Panc1 (cell line): ENCODE measurements at regions not wholly inside any gene's neighbourhood (a gene's known extent, or its start where the extent isn't known, plus 50 kb on each side); places are given as distances from the start of the nearest gene placed in this dataset.

Source experiments
- ATAC-seq: fragments of 200-7000 bp; cut with Tn5 transposase; 2 replicates; pipeline ENCODE4 v1.9.1; 2020; ENCODE audit warnings: mild to moderate bottlenecking, moderate library complexity
- BruUV-seq: library from RNA; stranded (reverse); fragments of 400-500 nt; replicated peaks from 2 replicates; lab custom pipeline; 2021; lab: Mats Ljungman, UMichigan
- CTCF ChIA-PET: fragments of 300-600 bp; sonication (Branson Sonifier 250); formaldehyde crosslinking; loops from one replicate; lab custom pipeline; 2022; ENCODE audit warnings: antibody characterized with exemption; lab: Charles Lee
- POLR2A ChIA-PET: fragments of 300-600 bp; sonication (Branson Sonifier 250); formaldehyde crosslinking; loops from one replicate; lab custom pipeline; 2022; ENCODE audit warnings: antibody characterized with exemption; lab: Charles Lee
- DNase-seq: peaks from one replicate; pipeline ENCODE4 v3.0.0-alpha.2; 2010; ENCODE audit warnings: low read depth, low spot score
- H3K27ac ChIP-seq: 2 replicates; pipeline ENCODE4 v1.5.1; 2011; ENCODE audit warnings: mild to moderate bottlenecking, low read length, inconsistent platforms
- H3K27me3 ChIP-seq: fragments of 200-500 bp; sonication (Bioruptor generic); 2 replicates; pipeline ENCODE4 v1.6.0; 2014; ENCODE audit warnings: low read length, inconsistent platforms; ENCODE audit not compliant: control insufficient read depth, insufficient read depth
- H3K36me3 ChIP-seq: fragments of 200-500 bp; sonication (Bioruptor generic); 2 replicates; pipeline ENCODE4 v1.5.1; 2014; ENCODE audit warnings: inconsistent platforms, mild to moderate bottlenecking, low read length, moderate library complexity; ENCODE audit not compliant: control insufficient read depth, insufficient read depth
- H3K4me1 ChIP-seq: 2 replicates; pipeline ENCODE4 v1.5.1; 2011; ENCODE audit warnings: inconsistent platforms, mild to moderate bottlenecking, low read length, moderate library complexity; ENCODE audit not compliant: control insufficient read depth, insufficient read depth
- H3K4me3 ChIP-seq, 2 experiments: 2 replicates each; pipeline ENCODE4 v1.5.1; 2011 to 2012; ENCODE audit warnings: low read depth in 2 of 2, low read length in 2 of 2, mild to moderate bottlenecking in 2 of 2, inconsistent platforms in 1 of 2, moderate library complexity in 1 of 2
- H3K9me3 ChIP-seq: fragments of 200-500 bp; sonication (Bioruptor generic); 2 replicates; pipeline ENCODE4 v1.5.1; 2014; ENCODE audit warnings: low read depth, mild to moderate bottlenecking, inconsistent platforms, low read length, moderate library complexity; ENCODE audit not compliant: control insufficient read depth, insufficient read depth
- CTCF ChIP-seq: fragments of 450-650 bp; IDR thresholded peaks from 2 replicates; pipeline ENCODE4 v1.5.1; 2017; ENCODE audit warnings: mild to moderate bottlenecking
- POLR2AphosphoS5 ChIP-seq: IDR thresholded peaks from 2 replicates; pipeline ENCODE4 v1.6.1; 2012; ENCODE audit warnings: mild to moderate bottlenecking, low read depth, low read length, moderate library complexity
- REST ChIP-seq, 2 experiments: IDR thresholded peaks; 2 replicates each; pipeline ENCODE4 v1.6.1; 2011 to 2012; ENCODE audit warnings: low read depth in 2 of 2, control low read depth in 1 of 2, low read length in 1 of 2, mild to moderate bottlenecking in 1 of 2, moderate library complexity in 1 of 2; ENCODE audit not compliant: insufficient read depth in 1 of 2
- SIN3A ChIP-seq: IDR thresholded peaks from 2 replicates; pipeline ENCODE4 v1.6.1; 2012; ENCODE audit warnings: low read depth, mild to moderate bottlenecking, low read length, moderate library complexity, borderline replicate concordance; ENCODE audit not compliant: insufficient read depth
- TCF7L2 ChIP-seq: IDR thresholded peaks from 2 replicates; pipeline ENCODE4 v1.6.1; 2011; ENCODE audit warnings: mild to moderate bottlenecking, low read depth, low read length, inconsistent platforms
- in situ Hi-C: cut with HindIII; loops from 2 replicates; pipeline ENCODE4 v1.10.0; 2016; ENCODE audit warnings: low sequenced_read_pairs, low pct_unique_long_range_greater_than_20kb
- intact Hi-C: fragments of 100-400 bp; cut with micrococcal nuclease; formaldehyde crosslinking; loops from one replicate; pipeline ENCODE4 v1.10.0; 2022; ENCODE audit not compliant: unreplicated experiment

- DNase-seq (no peak), ATAC-seq (no peak)
- CTCF ChIA-PET: no interaction called here
- TF ChIP-seq TCF7L2 (no peak), REST (IDR thresholded peaks at IDR 0.05; ENCODE audit: insufficient read depth in 1 of 2, low read depth in 2 of 2, low read length in 1 of 2) (no peak), CTCF (no peak), POLR2AphosphoS5 (no peak), SIN3A (no peak)
- no peaks in the 10 kb centered on the region for H3K9me3 ChIP-seq
- no peak overlapping the region for H3K4me3 ChIP-seq
- no peaks in the 10 kb centered on the region for H3K36me3 ChIP-seq
- POLR2A ChIA-PET: no interaction called here
- in situ Hi-C loops: no loop called here
- no peak overlapping the region for H3K27ac ChIP-seq
- no peaks in the 10 kb centered on the region for H3K27me3 ChIP-seq
- H3K4me1 ChIP-seq: no peaks in the 10 kb centered on the region
- intact Hi-C loops: no loop called here
- no TSS peak for BruUV-seq
These were observed 73.4 kb upstream of the ATP2B1 start for GRCh38 chr12:89781946-89782550.

GRCh38 chr12:89781156-89781555 lies 72.5 kb upstream of the ATP2B1 start:
- TF ChIP-seq POLR2AphosphoS5 (no peak), CTCF (no peak), REST (IDR thresholded peaks at IDR 0.05; ENCODE audit: insufficient read depth in 1 of 2, low read depth in 2 of 2, low read length in 1 of 2) (no peak), SIN3A (no peak), TCF7L2 (no peak)
- ATAC-seq (no peak), DNase-seq (no peak)
- Histone ChIP-seq H3K9me3 (no peaks in the 10 kb centered on the region), H3K4me1 (no peaks in the 10 kb centered on the region; the same call in 1 of the 2 replicates), H3K4me3 (no peak overlapping the region), H3K36me3 (no peaks in the 10 kb centered on the region), H3K27ac (no peak overlapping the region), H3K27me3 (no peaks in the 10 kb centered on the region)
- intact Hi-C loops: no loop called here
- no TSS peak for BruUV-seq
- in situ Hi-C loops: no loop called here
- ChIA-PET POLR2A (no interaction called here), CTCF (no interaction called here)
